ENCODE measurements at regions not wholly inside any gene's neighbourhood (a gene's known extent, or its start where the extent isn't known, plus 50 kb on each side); places are given as distances from the start of the nearest gene placed in this dataset.

DNA sequence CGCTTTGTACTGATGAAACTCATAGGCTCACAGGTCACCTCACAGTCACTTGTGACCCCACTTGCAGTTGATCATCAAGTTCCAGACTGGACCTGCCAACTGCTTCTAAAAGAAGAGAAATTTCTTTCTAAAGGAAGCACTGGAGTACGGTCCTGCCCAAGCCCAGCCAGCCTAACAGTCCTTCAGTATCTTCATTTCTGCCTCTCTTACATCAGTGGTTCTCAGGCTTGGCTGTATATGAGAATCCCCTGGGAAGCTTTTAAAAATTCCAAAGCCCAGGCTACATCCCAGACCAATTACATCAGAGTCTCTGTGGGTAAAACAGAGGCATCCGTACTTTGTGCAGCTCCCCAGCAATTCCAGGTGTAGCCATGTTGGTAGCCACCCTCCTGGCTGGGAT lies 282.1 kb downstream of the NFIB start:
- Histone ChIP-seq H2AFZ (ENCODE audit: low read length) (no peak overlapping the region), H3K9ac (ENCODE audit: low read length) (no peak overlapping the region), H4K20me1 (ENCODE audit: insufficient read depth, low read length) (no peaks in the 10 kb centered on the region), H3K27me3 (replicated peaks; ENCODE audit: insufficient read depth, low read length) (no peaks in the 10 kb centered on the region), H3K4me2 (ENCODE audit: low read depth, low read length) (no peak overlapping the region), H3K9me2 (replicated peaks; ENCODE audit: insufficient read depth, low read length) (no peaks in the 10 kb centered on the region), H3K9me3 (replicated peaks; ENCODE audit: insufficient read depth, low read length) (no peaks in the 10 kb centered on the region), H3K36me3 (replicated peaks; ENCODE audit: insufficient read depth, low read length) (no peaks in the 10 kb centered on the region), H3K79me2 (ENCODE audit: low read length) (no peaks in the 10 kb centered on the region), H3K4me1 (ENCODE audit: low read length) (no peaks in the 10 kb centered on the region), H3K27ac (ENCODE audit: low read length) (no peak overlapping the region), H3F3A (ENCODE audit: insufficient read depth, low read length) (no peaks in the 10 kb centered on the region), H3K4me3 (ENCODE audit: low read length) (no peak overlapping the region)
- TF ChIP-seq, protein P1, sequence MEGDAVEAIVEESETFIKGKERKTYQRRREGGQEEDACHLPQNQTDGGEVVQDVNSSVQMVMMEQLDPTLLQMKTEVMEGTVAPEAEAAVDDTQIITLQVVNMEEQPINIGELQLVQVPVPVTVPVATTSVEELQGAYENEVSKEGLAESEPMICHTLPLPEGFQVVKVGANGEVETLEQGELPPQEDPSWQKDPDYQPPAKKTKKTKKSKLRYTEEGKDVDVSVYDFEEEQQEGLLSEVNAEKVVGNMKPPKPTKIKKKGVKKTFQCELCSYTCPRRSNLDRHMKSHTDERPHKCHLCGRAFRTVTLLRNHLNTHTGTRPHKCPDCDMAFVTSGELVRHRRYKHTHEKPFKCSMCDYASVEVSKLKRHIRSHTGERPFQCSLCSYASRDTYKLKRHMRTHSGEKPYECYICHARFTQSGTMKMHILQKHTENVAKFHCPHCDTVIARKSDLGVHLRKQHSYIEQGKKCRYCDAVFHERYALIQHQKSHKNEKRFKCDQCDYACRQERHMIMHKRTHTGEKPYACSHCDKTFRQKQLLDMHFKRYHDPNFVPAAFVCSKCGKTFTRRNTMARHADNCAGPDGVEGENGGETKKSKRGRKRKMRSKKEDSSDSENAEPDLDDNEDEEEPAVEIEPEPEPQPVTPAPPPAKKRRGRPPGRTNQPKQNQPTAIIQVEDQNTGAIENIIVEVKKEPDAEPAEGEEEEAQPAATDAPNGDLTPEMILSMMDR (IDR thresholded peaks at IDR 0.05; ENCODE audit: low read length): no peak
- no peak for TF ChIP-seq EZH2 (optimal IDR thresholded peaks at IDR 0.05; ENCODE audit: low read depth, low read length)
- DNase-seq: no peak

DNA sequence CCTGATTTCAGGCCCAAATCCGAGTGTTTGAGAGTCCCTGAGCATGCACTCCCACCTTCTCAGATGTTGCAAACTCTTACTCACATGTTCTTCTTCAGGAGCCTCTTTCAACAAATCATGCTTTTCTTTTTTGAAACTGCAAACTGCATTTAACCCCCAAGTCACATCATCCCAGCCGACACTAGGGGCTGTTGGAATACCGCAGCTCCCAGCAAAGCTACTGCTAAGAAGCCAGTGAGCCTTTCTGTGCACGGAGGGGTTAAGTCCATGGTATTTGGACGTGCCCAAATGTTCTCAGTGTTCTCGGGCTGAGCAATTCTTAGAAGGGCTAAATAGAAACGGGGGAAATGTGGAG lies 282.9 kb downstream of the NFIB start:
- Histone ChIP-seq H3K27ac (ENCODE audit: low read length) (no peak overlapping the region), H2AFZ (ENCODE audit: low read length) (no peak overlapping the region), H3K9ac (ENCODE audit: low read length) (no peak overlapping the region), H3K4me1 (ENCODE audit: low read length) (no peaks in the 10 kb centered on the region), H3K36me3 (replicated peaks; ENCODE audit: insufficient read depth, low read length) (no peaks in the 10 kb centered on the region), H3K27me3 (replicated peaks; ENCODE audit: insufficient read depth, low read length) (no peaks in the 10 kb centered on the region), H3K79me2 (ENCODE audit: low read length) (no peaks in the 10 kb centered on the region), H3K4me3 (ENCODE audit: low read length) (no peak overlapping the region), H3K9me3 (replicated peaks; ENCODE audit: insufficient read depth, low read length) (no peaks in the 10 kb centered on the region), H3F3A (ENCODE audit: insufficient read depth, low read length) (no peaks in the 10 kb centered on the region), H3K4me2 (ENCODE audit: low read depth, low read length) (no peak overlapping the region), H4K20me1 (ENCODE audit: insufficient read depth, low read length) (no peaks in the 10 kb centered on the region), H3K9me2 (replicated peaks; ENCODE audit: insufficient read depth, low read length) (no peaks in the 10 kb centered on the region)
- TF ChIP-seq EZH2 (optimal IDR thresholded peaks at IDR 0.05; ENCODE audit: low read depth, low read length) (no peak), EZH2phosphoT487 (IDR thresholded peaks at IDR 0.05; ENCODE audit: low read length) (no peak)
- TF ChIP-seq, protein P1 (IDR thresholded peaks at IDR 0.05; ENCODE audit: low read length): no peak
- no peak for DNase-seq

DNA sequence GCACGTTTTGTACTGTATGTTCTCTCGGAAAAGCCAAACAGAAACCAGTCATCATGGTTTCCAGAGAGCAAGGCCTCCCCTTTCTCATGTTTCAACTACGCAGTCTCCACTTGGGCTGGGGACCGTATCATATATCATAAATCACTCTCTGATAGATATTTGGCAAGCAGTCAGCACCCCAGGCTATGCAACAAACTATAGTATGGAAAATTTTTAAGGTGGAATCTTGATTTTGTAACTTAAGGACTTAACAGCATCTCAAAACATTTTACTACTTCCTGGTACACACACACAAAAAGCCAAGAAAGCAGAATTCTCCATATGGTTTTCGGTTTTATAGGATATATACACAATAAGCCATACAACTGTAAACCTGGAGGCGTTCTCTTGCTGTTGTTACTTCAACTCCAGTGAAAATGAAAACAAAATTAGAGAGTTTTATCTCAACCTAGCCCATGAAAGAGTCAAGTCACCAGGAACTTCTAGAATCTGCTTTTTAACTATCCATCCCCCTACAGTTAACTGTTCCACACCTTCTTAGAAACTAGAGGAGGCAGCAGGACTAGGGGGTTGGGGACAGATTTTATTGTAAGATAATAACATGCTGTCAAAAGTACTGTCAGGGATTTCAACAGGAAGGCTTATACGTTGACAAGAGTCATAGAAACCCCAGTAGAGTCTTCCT lies 283.4 kb downstream of the NFIB start:
- H3K27me3 ChIP-seq (replicated peaks; ENCODE audit: insufficient read depth, low read length): no peaks in the 10 kb centered on the region
- no peaks in the 10 kb centered on the region for H3K9me3 ChIP-seq (replicated peaks; ENCODE audit: insufficient read depth, low read length)
- no peak for DNase-seq
- H4K20me1 ChIP-seq (ENCODE audit: insufficient read depth, low read length): no peaks in the 10 kb centered on the region
- no peaks in the 10 kb centered on the region for H3K79me2 ChIP-seq (ENCODE audit: low read length)
- TF ChIP-seq EZH2phosphoT487 (IDR thresholded peaks at IDR 0.05; ENCODE audit: low read length) (no peak), EZH2 (optimal IDR thresholded peaks at IDR 0.05; ENCODE audit: low read depth, low read length) (no peak)
- TF ChIP-seq, protein P1 (IDR thresholded peaks at IDR 0.05; ENCODE audit: low read length): no peak
- no peaks in the 10 kb centered on the region for H3K9me2 ChIP-seq (replicated peaks; ENCODE audit: insufficient read depth, low read length)
- H3F3A ChIP-seq (ENCODE audit: insufficient read depth, low read length): no peaks in the 10 kb centered on the region
- H3K36me3 ChIP-seq (replicated peaks; ENCODE audit: insufficient read depth, low read length): no peaks in the 10 kb centered on the region
- no peak overlapping the region for H3K4me3 ChIP-seq (ENCODE audit: low read length)
- H3K9ac ChIP-seq (ENCODE audit: low read length): no peak overlapping the region
- no peak overlapping the region for H3K4me2 ChIP-seq (ENCODE audit: low read depth, low read length)
- H3K27ac ChIP-seq (ENCODE audit: low read length): no peak overlapping the region
- no peaks in the 10 kb centered on the region for H3K4me1 ChIP-seq (ENCODE audit: low read length)
- no peak overlapping the region for H2AFZ ChIP-seq (ENCODE audit: low read length)
